Vagina (tissue), 2 donors: ENCODE measurements at regions not wholly inside any gene's neighbourhood (a gene's known extent, or its start where the extent isn't known, plus 50 kb on each side); places are given as distances from the start of the nearest gene placed in this dataset.

Experiments
- POLR2AphosphoS5 ChIP-seq, 2 donors: sonication (generic); formaldehyde crosslinking; IDR thresholded peaks; one replicate each; pipeline ENCODE4 v1.9.0; 2017; ENCODE audit warnings: antibody characterized with exemption in 2 of 2, mild to moderate bottlenecking in 2 of 2, low read depth in 1 of 2; ENCODE audit not compliant: insufficient read depth in 1 of 2
- TF ChIP-seq, protein P1 (sequence below), 3 experiments: fragments of 450-650 bp in 2 of 3; fragments of 200-600 bp in 1 of 3; sonication (generic) in 1 of 3; IDR thresholded peaks; one replicate each; pipeline ENCODE4 v1.5.1; 2017 to 2019; ENCODE audit warnings: antibody characterized with exemption in 3 of 3, mild to moderate bottlenecking in 2 of 3, moderate library complexity in 2 of 3

- TF ChIP-seq, protein P1, sequence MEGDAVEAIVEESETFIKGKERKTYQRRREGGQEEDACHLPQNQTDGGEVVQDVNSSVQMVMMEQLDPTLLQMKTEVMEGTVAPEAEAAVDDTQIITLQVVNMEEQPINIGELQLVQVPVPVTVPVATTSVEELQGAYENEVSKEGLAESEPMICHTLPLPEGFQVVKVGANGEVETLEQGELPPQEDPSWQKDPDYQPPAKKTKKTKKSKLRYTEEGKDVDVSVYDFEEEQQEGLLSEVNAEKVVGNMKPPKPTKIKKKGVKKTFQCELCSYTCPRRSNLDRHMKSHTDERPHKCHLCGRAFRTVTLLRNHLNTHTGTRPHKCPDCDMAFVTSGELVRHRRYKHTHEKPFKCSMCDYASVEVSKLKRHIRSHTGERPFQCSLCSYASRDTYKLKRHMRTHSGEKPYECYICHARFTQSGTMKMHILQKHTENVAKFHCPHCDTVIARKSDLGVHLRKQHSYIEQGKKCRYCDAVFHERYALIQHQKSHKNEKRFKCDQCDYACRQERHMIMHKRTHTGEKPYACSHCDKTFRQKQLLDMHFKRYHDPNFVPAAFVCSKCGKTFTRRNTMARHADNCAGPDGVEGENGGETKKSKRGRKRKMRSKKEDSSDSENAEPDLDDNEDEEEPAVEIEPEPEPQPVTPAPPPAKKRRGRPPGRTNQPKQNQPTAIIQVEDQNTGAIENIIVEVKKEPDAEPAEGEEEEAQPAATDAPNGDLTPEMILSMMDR (IDR thresholded peaks at IDR 0.05): no peak
- no peak for TF ChIP-seq POLR2AphosphoS5 (IDR thresholded peaks at IDR 0.05; ENCODE audit: insufficient read depth in 1 of 2, low read depth in 1 of 2)
These were observed 1280.5 kb upstream of the ZEB2 start for GRCh38 chr2:145800151-145801091.
